Mesenchymal stem cell (in vitro differentiated cells and primary cell): ENCODE measurements at regions not wholly inside any gene's neighbourhood (a gene's known extent, or its start where the extent isn't known, plus 50 kb on each side); places are given as distances from the start of the nearest gene placed in this dataset.
A peak's percentile ranks its signal among the peaks of the same experiment; 100 is the strongest.
"Not testable (repeated sequence)": the region's sequence is repeated elsewhere in the genome, so short reads cannot be mapped to it uniquely, and the experiment has no call there.

Experiments
- DNase-seq: peaks from one replicate; pipeline ENCODE4 v3.0.0-alpha.2; 2013
- H2AFZ ChIP-seq: one replicate; pipeline ENCODE4 v1.6.1; 2013; ENCODE audit warnings: low read depth, mild to moderate bottlenecking, control low read depth, inconsistent platforms, low read length, moderate library complexity
- H2AK5ac ChIP-seq: 2 replicates; pipeline ENCODE4 v1.6.1; 2013; ENCODE audit warnings: low read length, moderate library complexity, mild to moderate bottlenecking, inconsistent platforms; ENCODE audit not compliant: severe bottlenecking
- H2BK120ac ChIP-seq: one replicate; pipeline ENCODE4 v1.6.1; 2013; ENCODE audit warnings: low read depth, mild to moderate bottlenecking, inconsistent platforms, low read length, moderate library complexity
- H2BK12ac ChIP-seq, 2 experiments: one replicate each; pipeline ENCODE4 v1.6.1; 2013; ENCODE audit warnings: inconsistent platforms in 2 of 2, low read length in 2 of 2, mild to moderate bottlenecking in 2 of 2, moderate library complexity in 2 of 2, control low read depth in 1 of 2
- H2BK15ac ChIP-seq: one replicate; pipeline ENCODE4 v1.6.1; 2013; ENCODE audit warnings: mild to moderate bottlenecking, low read depth, inconsistent platforms; ENCODE audit not compliant: poor library complexity, severe bottlenecking
- H2BK5ac ChIP-seq: 2 replicates; pipeline ENCODE4 v1.6.1; 2013; ENCODE audit warnings: low read depth, mild to moderate bottlenecking, low read length, control low read depth, inconsistent platforms; ENCODE audit not compliant: poor library complexity, severe bottlenecking
- H3K14ac ChIP-seq, 2 experiments: one replicate each; pipeline ENCODE4 v1.6.1; 2013; ENCODE audit warnings: inconsistent platforms in 2 of 2, low read length in 2 of 2, control low read depth in 1 of 2, mild to moderate bottlenecking in 1 of 2, moderate library complexity in 1 of 2
- H3K18ac ChIP-seq, 2 experiments: one replicate each; pipeline ENCODE4 v1.6.1; 2013; ENCODE audit warnings: inconsistent platforms in 2 of 2, low read length in 2 of 2, control low read depth in 1 of 2, low read depth in 1 of 2, mild to moderate bottlenecking in 1 of 2
- H3K23ac ChIP-seq, 2 experiments: one replicate each; pipeline ENCODE4 v1.6.1; 2013; ENCODE audit warnings: inconsistent platforms in 2 of 2, low read length in 2 of 2, mild to moderate bottlenecking in 2 of 2, moderate library complexity in 2 of 2, control low read depth in 1 of 2
- H3K27ac ChIP-seq: 2 replicates; pipeline ENCODE4 v1.5.1; 2013; ENCODE audit warnings: mild to moderate bottlenecking, moderate library complexity, low read length, control low read depth, inconsistent platforms; ENCODE audit not compliant: poor library complexity, severe bottlenecking
- H3K27me3 ChIP-seq, 2 experiments: 2 replicates each; pipeline versions ENCODE4 v1.6.1 to v1.7.0; 2013; ENCODE audit warnings: low read length in 2 of 2, mild to moderate bottlenecking in 2 of 2, moderate library complexity in 2 of 2, control low read depth in 1 of 2, inconsistent platforms in 1 of 2; ENCODE audit not compliant: control insufficient read depth in 1 of 2, insufficient read depth in 1 of 2
- H3K36me3 ChIP-seq, 2 experiments: 2 replicates each; pipeline versions ENCODE4 v1.6.1 to v1.7.0; 2013; ENCODE audit warnings: low read length in 2 of 2, control low read depth in 1 of 2, inconsistent platforms in 1 of 2, low read depth in 1 of 2, mild to moderate bottlenecking in 1 of 2; ENCODE audit not compliant: insufficient read depth in 2 of 2, control insufficient read depth in 1 of 2
- H3K4ac ChIP-seq, 2 experiments: one replicate each; pipeline ENCODE4 v1.6.1; 2013; ENCODE audit warnings: inconsistent platforms in 2 of 2, low read length in 2 of 2, mild to moderate bottlenecking in 2 of 2, moderate library complexity in 2 of 2, control low read depth in 1 of 2, low read depth in 1 of 2
- H3K4me1 ChIP-seq: 2 replicates; pipeline ENCODE4 v1.6.1; 2013; ENCODE audit warnings: low read depth, low read length, control low read depth; ENCODE audit not compliant: control insufficient read depth, insufficient read depth
- H3K4me2 ChIP-seq: 2 replicates; pipeline ENCODE4 v1.6.1; 2013; ENCODE audit warnings: low read length, mild to moderate bottlenecking, inconsistent platforms; ENCODE audit not compliant: poor library complexity, severe bottlenecking
- H3K4me3 ChIP-seq, 2 experiments: 2 replicates each; pipeline versions ENCODE4 v1.5.1 to v1.7.0; 2013; ENCODE audit warnings: low read length in 2 of 2, mild to moderate bottlenecking in 2 of 2, control low read depth in 1 of 2, low read depth in 1 of 2; ENCODE audit not compliant: insufficient read depth in 1 of 2
- H3K79me1 ChIP-seq: replicated peaks from 2 replicates; pipeline ENCODE4 v1.6.1; 2013; ENCODE audit warnings: mild to moderate bottlenecking, control low read depth, low read length, inconsistent platforms; ENCODE audit not compliant: poor library complexity, severe bottlenecking
- H3K9ac ChIP-seq: 2 replicates; pipeline ENCODE4 v1.7.0; 2013; ENCODE audit warnings: mild to moderate bottlenecking, low read length, moderate library complexity
- H3K9me3 ChIP-seq: 2 replicates; pipeline ENCODE4 v1.7.0; 2013; ENCODE audit warnings: mild to moderate bottlenecking, low read length; ENCODE audit not compliant: control insufficient read depth
- H4K8ac ChIP-seq: one replicate; pipeline ENCODE4 v1.6.1; 2013; ENCODE audit warnings: inconsistent platforms, mild to moderate bottlenecking, low read length, moderate library complexity
- H4K91ac ChIP-seq: one replicate; pipeline ENCODE4 v1.6.1; 2013; ENCODE audit warnings: mild to moderate bottlenecking, low read length, inconsistent platforms
- WGBS: methylation state at CpG from one replicate; pipeline ENCODE4 v1.1.7; 2013; ENCODE audit warnings: mixed read lengths; 5-methylcytosine and 5-hydroxymethylcytosine counted together

- Histone ChIP-seq H3K18ac (no peak overlapping the region), H4K8ac (no peak overlapping the region), H3K36me3 (no peaks in the 10 kb centered on the region), H3K4me3 (no peak overlapping the region), H2BK5ac (no peak overlapping the region), H2BK120ac (no peak overlapping the region), H3K79me1 (no peaks in the 10 kb centered on the region), H3K4me2 (no peak overlapping the region), H3K9ac (no peak overlapping the region), H2BK12ac (no peak overlapping the region), H2AK5ac (no peak overlapping the region), H3K14ac (no peak overlapping the region), H3K23ac (no peak overlapping the region), H2AFZ (no peak overlapping the region), H3K27me3 (no peaks in the 10 kb centered on the region), H3K4me1 (no peaks in the 10 kb centered on the region), H3K4ac (no peak overlapping the region), H4K91ac (no peak overlapping the region), H2BK15ac (no peak overlapping the region), H3K27ac (no peak overlapping the region), H3K9me3 (no peaks in the 10 kb centered on the region)
- peak; percentile 0 for DNase-seq
- WGBS = 41% methylated on average over 2 of the region's 3 CpGs
Observed at GRCh38 chr10:9140373-9140772, 1085.9 kb downstream of the GATA3 start.

GRCh38 chr10:9147475-9147874 lies 1093.0 kb downstream of the GATA3 start:
- H3K4ac ChIP-seq = no peak overlapping the region
- 100% methylated on average over 3 of the region's 6 CpGs for WGBS
- no peak overlapping the region for H3K4me3 ChIP-seq

GRCh38 chr10:9149134-9149533 lies 1094.6 kb downstream of the GATA3 start:
- no peak overlapping the region for H2BK15ac ChIP-seq
- no peak overlapping the region for H4K8ac ChIP-seq
- H2BK12ac ChIP-seq = no peak overlapping the region
- no peak overlapping the region for H2AFZ ChIP-seq
- no peak overlapping the region for H2BK120ac ChIP-seq
- H2BK5ac ChIP-seq = no peak overlapping the region
- DNase-seq = no peak
- no peak overlapping the region for H3K4me2 ChIP-seq
- no peaks in the 10 kb centered on the region for H3K4me1 ChIP-seq
- no peak overlapping the region for H3K18ac ChIP-seq
- no peak overlapping the region for H4K91ac ChIP-seq
- H3K4me3 ChIP-seq = no peak overlapping the region
- no peaks in the 10 kb centered on the region for H3K36me3 ChIP-seq
- no peak overlapping the region for H3K23ac ChIP-seq
- no peak overlapping the region for H3K27ac ChIP-seq
- H3K9ac ChIP-seq = no peak overlapping the region
- H3K4ac ChIP-seq = no peak overlapping the region
- H3K79me1 ChIP-seq = no peaks in the 10 kb centered on the region
- no peak overlapping the region for H2AK5ac ChIP-seq
- no peak overlapping the region for H3K14ac ChIP-seq
- H3K9me3 ChIP-seq = peaks cover 2% of the 10 kb centered on the region
- peaks cover 0 to 3% of the 10 kb centered on the region in 2 experiments for H3K27me3 ChIP-seq

More at GRCh38 chr10:9147475-9147874, 1093.0 kb downstream of the GATA3 start:
- Histone ChIP-seq H2BK12ac (no peak overlapping the region), H3K9me3 (peaks cover 2% of the 10 kb centered on the region), H3K27me3 (peaks cover 0 to 3% of the 10 kb centered on the region in 2 experiments), H3K4me1 (no peaks in the 10 kb centered on the region), H3K23ac (no peak overlapping the region), H2AK5ac (no peak overlapping the region), H3K14ac (no peak overlapping the region), H2BK120ac (no peak overlapping the region), H2BK5ac (no peak overlapping the region), H3K4me2 (no peak overlapping the region), H2BK15ac (no peak overlapping the region), H2AFZ (no peak overlapping the region), H3K18ac (no peak overlapping the region), H3K36me3 (no peaks in the 10 kb centered on the region), H4K91ac (no peak overlapping the region), H3K27ac (no peak overlapping the region), H3K79me1 (no peaks in the 10 kb centered on the region), H3K9ac (no peak overlapping the region), H4K8ac (no peak overlapping the region)
- no peak for DNase-seq

GRCh38 chr10:9153057-9153456 lies 1098.6 kb downstream of the GATA3 start:
- not testable (repeated sequence) for H3K9me3 ChIP-seq, H3K27me3 ChIP-seq, H3K18ac ChIP-seq, H4K8ac ChIP-seq, H2AFZ ChIP-seq, H2BK120ac ChIP-seq, H4K91ac ChIP-seq, H3K4me2 ChIP-seq, H3K9ac ChIP-seq, H2BK5ac ChIP-seq, H3K14ac ChIP-seq, H3K4me3 ChIP-seq, H2BK12ac ChIP-seq, H3K79me1 ChIP-seq, H2BK15ac ChIP-seq, H3K4ac ChIP-seq, DNase-seq, H3K23ac ChIP-seq, H3K4me1 ChIP-seq, H3K27ac ChIP-seq, H2AK5ac ChIP-seq, H3K36me3 ChIP-seq
- 67% methylated on average over 1 of the region's 1 CpG for WGBS
